ENCODE measurements at regions not wholly inside any gene's neighbourhood (a gene's known extent, or its start where the extent isn't known, plus 50 kb on each side); places are given as distances from the start of the nearest gene placed in this dataset.
A peak's percentile ranks its signal among the peaks of the same experiment; 100 is the strongest.

GRCh38 chr13:29901710-29902631 is 51.6 kb upstream of the UBL3 start:
- DNase-seq: peak; percentile 96
